Kidney (tissue), 13 donors: ENCODE measurements at regions not wholly inside any gene's neighbourhood (a gene's known extent, or its start where the extent isn't known, plus 50 kb on each side); places are given as distances from the start of the nearest gene placed in this dataset.

Source experiments
- DNase-seq, 5 donors: peaks; one replicate each; pipeline ENCODE4 v3.0.0-alpha.2; 2013 to 2020
- FAIRE-seq: peaks from 2 replicates; lab custom pipeline; 2012; peaks lifted over from hg19 to GRCh38; lab: Jason Lieb, UNC
- H3K27ac ChIP-seq, 2 donors: one replicate each; pipeline ENCODE4 v1.7.0; 2013; ENCODE audit warnings: low read depth in 2 of 2, low read length in 2 of 2, inconsistent platforms in 1 of 2
- H3K27me3 ChIP-seq: one replicate; pipeline ENCODE4 v1.7.1; 2013; ENCODE audit warnings: low read length, inconsistent platforms; ENCODE audit not compliant: control insufficient read depth, insufficient read depth
- H3K36me3 ChIP-seq, 3 donors: one replicate each; pipeline versions ENCODE4 v1.7.0 to v1.7.1; 2013; ENCODE audit warnings: low read length in 3 of 3, control low read depth in 1 of 3, inconsistent platforms in 1 of 3; ENCODE audit not compliant: insufficient read depth in 3 of 3, control insufficient read depth in 2 of 3
- H3K4me1 ChIP-seq, 3 donors: one replicate each; pipeline versions ENCODE4 v1.7.0 to v1.7.1; 2013; ENCODE audit warnings: low read length in 3 of 3, inconsistent platforms in 1 of 3, low read depth in 1 of 3; ENCODE audit not compliant: control insufficient read depth in 2 of 3, insufficient read depth in 2 of 3
- H3K4me3 ChIP-seq, 3 donors: one replicate each; pipeline versions ENCODE4 v1.7.0 to v1.8.1; 2013; ENCODE audit warnings: low read length in 3 of 3, control low read depth in 1 of 3, inconsistent platforms in 1 of 3
- H3K9ac ChIP-seq, 3 donors: one replicate each; pipeline versions ENCODE4 v1.7.0 to v1.7.1; 2013; ENCODE audit warnings: low read length in 3 of 3, control low read depth in 1 of 3, inconsistent platforms in 1 of 3
- H3K9me3 ChIP-seq, 3 donors: one replicate each; pipeline versions ENCODE4 v1.7.0 to v1.7.1; 2013; ENCODE audit warnings: low read length in 3 of 3, control low read depth in 1 of 3, inconsistent platforms in 1 of 3; ENCODE audit not compliant: control insufficient read depth in 2 of 3, insufficient read depth in 1 of 3
- intact Hi-C: fragments of 100-400 bp; cut with DNase I; formaldehyde crosslinking; loops from one replicate; pipeline ENCODE4 v1.11.1; 2022
- TF ChIP-seq, protein P1 (sequence below): IDR thresholded peaks from 3 replicates; pipeline ENCODE4 v1.5.1; 2012; ENCODE audit warnings: mild to moderate bottlenecking, moderate library complexity, borderline replicate concordance; ENCODE audit not compliant: insufficient read depth; ENCODE audit errors: extremely low read depth
- donor health status: control.
- donor health status: control.
- donor health status: control.
- donor health status: control.
- donor health status: control.
- donor health status: DM: yes; HTN: yes; CAD: no.
- donor health status: Normal renal cell carcinoma (clear cell type).

DNA sequence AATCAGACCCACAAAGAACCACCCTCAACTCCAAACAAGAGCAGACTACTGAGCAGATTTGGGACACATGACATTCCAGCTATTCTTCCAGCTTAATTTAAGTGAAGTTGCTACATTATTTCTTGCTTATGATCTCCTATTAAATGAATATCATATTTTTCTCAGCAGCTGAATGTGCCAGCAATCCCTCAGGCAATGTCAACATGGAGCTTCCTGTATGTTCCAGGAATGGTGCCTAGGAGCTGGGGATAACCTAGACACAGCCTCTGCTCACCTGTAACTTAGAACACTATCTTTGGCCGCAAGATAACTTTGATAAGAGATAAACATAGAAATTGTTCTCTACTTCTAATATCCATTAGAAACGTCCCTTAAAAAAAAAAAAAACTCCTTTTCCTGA is 274.4 kb upstream of the RASGEF1B start:
- FAIRE-seq (no peak), DNase-seq (no peak)
- Histone ChIP-seq H3K27me3 (no peaks in the 10 kb centered on the region), H3K27ac (no peak overlapping the region), H3K4me3 (no peak overlapping the region), H3K9ac (no peak overlapping the region), H3K4me1 (peaks cover 0 to 3% (median 0%) of the 10 kb centered on the region in 3 donors), H3K36me3 (no peaks in the 10 kb centered on the region), H3K9me3 (no peaks in the 10 kb centered on the region)
- TF ChIP-seq, protein P1, sequence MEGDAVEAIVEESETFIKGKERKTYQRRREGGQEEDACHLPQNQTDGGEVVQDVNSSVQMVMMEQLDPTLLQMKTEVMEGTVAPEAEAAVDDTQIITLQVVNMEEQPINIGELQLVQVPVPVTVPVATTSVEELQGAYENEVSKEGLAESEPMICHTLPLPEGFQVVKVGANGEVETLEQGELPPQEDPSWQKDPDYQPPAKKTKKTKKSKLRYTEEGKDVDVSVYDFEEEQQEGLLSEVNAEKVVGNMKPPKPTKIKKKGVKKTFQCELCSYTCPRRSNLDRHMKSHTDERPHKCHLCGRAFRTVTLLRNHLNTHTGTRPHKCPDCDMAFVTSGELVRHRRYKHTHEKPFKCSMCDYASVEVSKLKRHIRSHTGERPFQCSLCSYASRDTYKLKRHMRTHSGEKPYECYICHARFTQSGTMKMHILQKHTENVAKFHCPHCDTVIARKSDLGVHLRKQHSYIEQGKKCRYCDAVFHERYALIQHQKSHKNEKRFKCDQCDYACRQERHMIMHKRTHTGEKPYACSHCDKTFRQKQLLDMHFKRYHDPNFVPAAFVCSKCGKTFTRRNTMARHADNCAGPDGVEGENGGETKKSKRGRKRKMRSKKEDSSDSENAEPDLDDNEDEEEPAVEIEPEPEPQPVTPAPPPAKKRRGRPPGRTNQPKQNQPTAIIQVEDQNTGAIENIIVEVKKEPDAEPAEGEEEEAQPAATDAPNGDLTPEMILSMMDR, result no peak
- intact Hi-C loops, result no loop called here

DNA sequence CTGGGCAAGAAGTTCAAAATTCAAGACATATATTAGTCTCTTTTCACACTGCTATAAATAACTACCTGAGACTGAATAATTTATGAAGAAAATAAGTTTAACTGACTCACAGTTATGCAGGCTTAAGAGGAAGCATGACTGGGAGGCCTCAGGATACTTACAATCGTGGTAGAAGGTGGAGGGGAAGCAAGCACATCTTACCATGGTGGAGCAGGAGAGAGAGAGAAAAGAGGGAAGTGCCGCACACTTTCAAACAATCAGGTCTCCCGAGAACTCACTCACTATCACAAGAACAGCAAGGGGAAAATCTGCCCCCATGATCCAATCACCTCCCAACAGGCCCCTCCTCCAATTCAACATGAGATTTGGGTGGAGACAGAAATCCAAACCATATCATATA is 273.3 kb upstream of the RASGEF1B start:
- H3K4me3 ChIP-seq, result no peak overlapping the region
- FAIRE-seq (no peak), DNase-seq (no peak)
- TF ChIP-seq, protein P1, result no peak
- H3K27me3 ChIP-seq, result no peaks in the 10 kb centered on the region
- intact Hi-C loops, result no loop called here
- no peak overlapping the region for H3K9ac ChIP-seq
- no peaks in the 10 kb centered on the region for H3K9me3 ChIP-seq
- H3K36me3 ChIP-seq, result no peaks in the 10 kb centered on the region
- H3K27ac ChIP-seq, result no peak overlapping the region
- H3K4me1 ChIP-seq, result peaks cover 0 to 3% (median 0%) of the 10 kb centered on the region in 3 donors

DNA sequence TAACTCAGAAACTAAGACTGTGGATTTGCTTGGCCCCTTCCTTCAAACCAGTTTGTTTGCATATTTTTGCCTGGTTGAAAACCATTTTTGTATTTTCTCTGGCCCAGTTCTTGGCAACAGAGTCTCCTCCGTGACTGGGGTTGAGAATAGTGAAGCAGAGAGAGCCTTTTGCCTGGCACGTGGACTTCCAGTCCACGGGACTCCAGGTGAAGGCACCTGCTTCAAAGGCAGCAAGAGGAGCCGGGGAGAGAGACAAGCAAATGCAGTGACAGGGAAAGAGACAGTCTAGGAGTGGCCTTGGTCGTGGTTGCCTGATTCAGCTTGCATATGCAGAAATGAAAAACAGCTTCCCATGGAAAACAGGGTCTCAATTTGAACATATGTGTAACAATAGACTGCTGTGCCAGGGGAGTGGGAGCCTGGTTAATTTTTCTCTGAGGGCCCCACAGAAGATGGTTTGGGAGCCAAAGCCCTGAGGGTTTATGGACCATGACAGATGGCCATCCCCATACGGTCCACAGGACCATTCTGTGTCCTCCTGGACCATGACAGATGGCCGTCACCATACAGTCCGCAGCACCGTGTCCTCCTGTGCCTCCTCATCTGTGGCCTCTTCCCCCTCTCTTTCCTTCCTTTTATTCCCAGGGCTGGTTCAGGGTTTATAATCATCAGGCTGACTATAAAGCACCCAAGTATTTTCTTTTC is 272.2 kb upstream of the RASGEF1B start:
- H3K9ac ChIP-seq, result no peak overlapping the region
- no peaks in the 10 kb centered on the region for H3K9me3 ChIP-seq
- no peak overlapping the region for H3K4me3 ChIP-seq
- no peaks in the 10 kb centered on the region for H3K27me3 ChIP-seq
- no peak for FAIRE-seq
- no peaks in the 10 kb centered on the region for H3K36me3 ChIP-seq
- no peak for DNase-seq
- TF ChIP-seq, protein P1, result no peak
- H3K4me1 ChIP-seq, result peaks cover 0 to 3% (median 0%) of the 10 kb centered on the region in 3 donors
- intact Hi-C loops, result no loop called here
- no peak overlapping the region for H3K27ac ChIP-seq
